ENCODE measurements at regions not wholly inside any gene's neighbourhood (a gene's known extent, or its start where the extent isn't known, plus 50 kb on each side); places are given as distances from the start of the nearest gene placed in this dataset.

DNA sequence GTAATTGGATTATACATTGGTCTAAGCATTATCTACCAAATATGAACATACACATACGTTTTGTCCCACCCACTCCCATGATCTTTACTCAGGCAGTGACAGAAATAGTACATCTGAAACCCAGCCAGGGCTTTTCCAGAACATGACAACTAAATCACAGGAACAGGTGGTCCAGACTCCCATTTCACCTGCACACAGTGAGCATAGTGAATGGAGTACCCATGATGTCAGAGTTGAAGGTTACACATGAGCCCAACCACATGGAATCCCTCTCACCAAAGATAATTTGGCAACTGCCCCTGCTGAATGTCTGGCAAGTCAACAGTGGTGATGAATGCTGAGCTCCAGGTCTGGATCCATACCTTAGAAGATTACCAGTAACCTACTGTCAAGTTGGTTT lies 411.9 kb upstream of the LUZP2 start:
- ATAC-seq, result no peak
- whole genome bisulfite sequencing, result 37% methylated on average over 1 of the region's 1 CpG
- intact Hi-C loops (cut with DNase I), result no loop called here

DNA sequence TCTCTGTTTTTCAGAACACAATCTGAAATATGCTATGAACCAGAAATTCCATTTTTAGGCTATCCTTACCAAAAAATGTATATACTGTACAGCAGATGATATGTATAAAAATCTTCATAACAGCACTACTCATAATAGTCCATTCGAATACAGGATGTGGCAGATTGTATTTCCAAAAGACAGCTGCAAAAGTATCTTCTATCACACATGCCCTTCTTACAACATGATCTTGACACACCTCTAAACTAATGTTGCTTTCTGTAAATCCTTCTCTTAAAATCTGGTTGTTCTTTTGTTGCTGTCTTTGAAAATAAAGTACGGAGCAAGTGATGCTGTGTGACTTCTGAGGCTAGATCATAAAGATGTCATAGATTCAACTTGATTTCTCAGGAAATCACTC lies 409.9 kb upstream of the LUZP2 start:
- no peaks in the 10 kb centered on the region for H3K9me3 ChIP-seq (ENCODE audit: control insufficient read depth, low read length)
- no peak overlapping the region for H3K27ac ChIP-seq (ENCODE audit: low read length)
- no peaks in the 10 kb centered on the region for H3K4me1 ChIP-seq (ENCODE audit: control insufficient read depth, insufficient read depth, low read length)
- H3K4me3 ChIP-seq (ENCODE audit: low read length), result no peak overlapping the region
- WGBS, result 85% methylated on average over 2 of the region's 2 CpGs
- no peaks in the 10 kb centered on the region for H3K27me3 ChIP-seq (ENCODE audit: control insufficient read depth, insufficient read depth)
- DNase-seq (no peak), ATAC-seq (no peak)
- intact Hi-C loops (cut with DNase I), result no loop called here

More for the DNA sequence above, 411.9 kb upstream of the LUZP2 start:
- Histone ChIP-seq H3K9me3 (ENCODE audit: control insufficient read depth, low read length) (no peaks in the 10 kb centered on the region), H3K27me3 (ENCODE audit: control insufficient read depth, insufficient read depth) (no peaks in the 10 kb centered on the region), H3K4me1 (ENCODE audit: control insufficient read depth, insufficient read depth, low read length) (no peaks in the 10 kb centered on the region), H3K4me3 (ENCODE audit: low read length) (no peak overlapping the region), H3K27ac (ENCODE audit: low read length) (no peak overlapping the region)
- DNase-seq, result no peak

- no peak for ATAC-seq
- WGBS, result 92% methylated on average over 2 of the region's 2 CpGs
- H3K4me1 ChIP-seq (ENCODE audit: control insufficient read depth, insufficient read depth, low read length), result no peaks in the 10 kb centered on the region
Observed at GRCh38 chr11:24091594-24091993, 405.3 kb upstream of the LUZP2 start.

DNA sequence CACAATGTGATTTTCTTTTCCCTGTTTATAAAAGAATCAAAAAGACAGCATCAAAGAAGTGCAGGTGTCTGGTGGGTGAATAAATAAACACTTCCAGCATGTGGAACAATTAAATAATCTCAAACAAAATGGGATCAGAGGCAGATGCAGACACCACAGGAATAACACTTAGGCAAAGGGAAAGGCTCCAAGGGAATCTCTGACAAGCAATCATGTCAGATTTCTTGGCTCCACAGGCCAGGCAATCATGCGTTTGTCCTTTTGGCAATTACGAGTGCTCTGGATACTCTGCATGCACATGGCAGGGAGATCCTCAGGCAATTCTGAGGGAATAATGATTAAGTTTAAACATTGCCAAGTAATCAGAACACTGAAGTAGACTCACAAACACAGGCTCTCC lies 403.5 kb upstream of the LUZP2 start:
- Histone ChIP-seq H3K4me1 (ENCODE audit: control insufficient read depth, insufficient read depth, low read length) (no peaks in the 10 kb centered on the region), H3K27ac (ENCODE audit: low read length) (no peak overlapping the region), H3K27me3 (ENCODE audit: control insufficient read depth, insufficient read depth) (no peaks in the 10 kb centered on the region), H3K9me3 (ENCODE audit: control insufficient read depth, low read length) (no peaks in the 10 kb centered on the region), H3K4me3 (ENCODE audit: low read length) (no peak overlapping the region)
- ATAC-seq (no peak), DNase-seq (peak in 1 of 3 donors; percentile 28)
- 31% methylated on average over 2 of the region's 2 CpGs for WGBS
- intact Hi-C loops (cut with DNase I), result no loop called here

More at GRCh38 chr11:24091594-24091993, 405.3 kb upstream of the LUZP2 start:
- no peak overlapping the region for H3K4me3 ChIP-seq (ENCODE audit: low read length)
- DNase-seq, result no peak
- H3K9me3 ChIP-seq (ENCODE audit: control insufficient read depth, low read length), result no peaks in the 10 kb centered on the region
- intact Hi-C loops (cut with DNase I), result no loop called here
- no peak overlapping the region for H3K27ac ChIP-seq (ENCODE audit: low read length)
- no peaks in the 10 kb centered on the region for H3K27me3 ChIP-seq (ENCODE audit: control insufficient read depth, insufficient read depth)

DNA sequence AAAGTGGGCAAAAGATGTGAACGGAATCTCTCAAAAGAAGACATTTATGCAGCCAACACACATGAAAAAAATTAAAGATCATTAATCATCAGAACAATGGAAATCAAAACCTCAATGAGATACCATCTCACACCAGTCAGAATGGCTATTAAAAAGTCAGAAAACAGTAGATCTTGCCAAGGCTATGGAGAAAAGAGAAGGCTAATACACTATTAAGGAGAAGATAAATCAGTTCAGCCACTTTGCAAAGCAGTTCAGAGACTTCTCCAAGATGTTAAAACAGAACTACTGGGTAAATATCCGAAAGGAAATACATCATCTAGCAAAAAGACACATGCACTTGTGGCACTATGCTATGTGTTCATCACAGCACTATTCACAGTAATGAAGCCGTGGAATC lies 388.2 kb upstream of the LUZP2 start:
- DNase-seq, result no peak
- Histone ChIP-seq H3K4me3 (ENCODE audit: low read length) (no peak overlapping the region), H3K27ac (ENCODE audit: low read length) (no peak overlapping the region), H3K27me3 (ENCODE audit: control insufficient read depth, insufficient read depth) (no peaks in the 10 kb centered on the region), H3K9me3 (ENCODE audit: control insufficient read depth, low read length) (no peaks in the 10 kb centered on the region), H3K4me1 (ENCODE audit: control insufficient read depth, insufficient read depth, low read length) (no peaks in the 10 kb centered on the region)
- no peak for ATAC-seq
- intact Hi-C loops (cut with DNase I), result no loop called here
- WGBS, result 86% methylated on average over 3 of the region's 3 CpGs

DNA sequence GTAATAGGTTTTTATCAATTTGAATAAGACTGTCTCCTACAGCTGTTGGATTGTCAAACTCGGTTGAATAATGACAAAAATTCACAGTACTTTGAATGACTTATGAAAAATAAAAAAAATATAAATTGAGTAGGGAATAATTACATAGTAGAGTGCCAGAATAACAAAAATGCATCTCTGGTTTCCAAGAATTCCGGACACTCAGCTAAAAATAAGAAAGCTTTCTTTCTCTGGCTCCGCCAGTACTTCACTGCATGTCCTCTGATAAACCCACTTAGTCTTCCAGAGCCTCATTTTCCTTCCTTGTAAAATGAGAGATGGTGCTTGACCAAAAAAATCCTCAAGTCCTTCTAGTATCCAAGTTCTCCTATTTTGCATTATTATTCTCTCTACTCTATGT lies 374.6 kb upstream of the LUZP2 start:
- no peak overlapping the region for H3K4me3 ChIP-seq (ENCODE audit: low read length)
- ATAC-seq (no peak), DNase-seq (no peak)
- no peak overlapping the region for H3K27ac ChIP-seq (ENCODE audit: low read length)
- 31% methylated on average over 3 of the region's 3 CpGs for WGBS
- intact Hi-C loops (cut with DNase I), result no loop called here
- H3K27me3 ChIP-seq (ENCODE audit: control insufficient read depth, insufficient read depth), result no peaks in the 10 kb centered on the region
- H3K9me3 ChIP-seq (ENCODE audit: control insufficient read depth, low read length), result no peaks in the 10 kb centered on the region
- no peaks in the 10 kb centered on the region for H3K4me1 ChIP-seq (ENCODE audit: control insufficient read depth, insufficient read depth, low read length)

DNA sequence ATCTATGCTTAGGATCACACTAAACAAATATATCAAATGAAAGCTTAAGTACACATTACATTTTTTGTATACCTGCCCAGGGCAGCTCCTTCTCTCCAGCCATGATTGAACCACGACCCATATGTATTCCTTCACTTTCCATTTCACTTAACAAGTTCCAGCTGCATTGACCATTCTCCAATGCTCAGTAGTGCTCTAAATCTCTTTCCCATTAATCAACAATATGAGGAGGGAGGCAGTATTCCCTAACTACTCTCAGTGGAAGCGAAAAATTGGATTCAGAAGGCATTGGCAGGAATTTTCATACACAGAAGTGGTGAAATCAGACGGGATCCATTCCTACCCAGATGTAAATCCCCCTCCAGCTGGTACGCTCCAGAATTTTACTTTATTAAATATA lies 372.0 kb upstream of the LUZP2 start:
- intact Hi-C loops (cut with DNase I), result no loop called here
- no peak for DNase-seq
- WGBS, result 47% methylated on average over 4 of the region's 4 CpGs

GRCh38 chr11:24131698-24132097 lies 365.2 kb upstream of the LUZP2 start:
- ATAC-seq (no peak), DNase-seq (no peak)
- intact Hi-C loops (cut with DNase I), result no loop called here
- Histone ChIP-seq H3K9me3 (ENCODE audit: control insufficient read depth, low read length) (no peaks in the 10 kb centered on the region), H3K27me3 (ENCODE audit: control insufficient read depth, insufficient read depth) (no peaks in the 10 kb centered on the region), H3K27ac (ENCODE audit: low read length) (no peak overlapping the region), H3K4me1 (ENCODE audit: control insufficient read depth, insufficient read depth, low read length) (no peaks in the 10 kb centered on the region), H3K4me3 (ENCODE audit: low read length) (no peak overlapping the region)
- 96% methylated on average over 8 of the region's 8 CpGs for WGBS

More for the DNA sequence above, 372.0 kb upstream of the LUZP2 start:
- H3K4me1 ChIP-seq (ENCODE audit: control insufficient read depth, insufficient read depth, low read length), result no peaks in the 10 kb centered on the region
- H3K9me3 ChIP-seq (ENCODE audit: control insufficient read depth, low read length), result no peaks in the 10 kb centered on the region
- ATAC-seq, result no peak
- no peak overlapping the region for H3K4me3 ChIP-seq (ENCODE audit: low read length)
- no peaks in the 10 kb centered on the region for H3K27me3 ChIP-seq (ENCODE audit: control insufficient read depth, insufficient read depth)
- no peak overlapping the region for H3K27ac ChIP-seq (ENCODE audit: low read length)

DNA sequence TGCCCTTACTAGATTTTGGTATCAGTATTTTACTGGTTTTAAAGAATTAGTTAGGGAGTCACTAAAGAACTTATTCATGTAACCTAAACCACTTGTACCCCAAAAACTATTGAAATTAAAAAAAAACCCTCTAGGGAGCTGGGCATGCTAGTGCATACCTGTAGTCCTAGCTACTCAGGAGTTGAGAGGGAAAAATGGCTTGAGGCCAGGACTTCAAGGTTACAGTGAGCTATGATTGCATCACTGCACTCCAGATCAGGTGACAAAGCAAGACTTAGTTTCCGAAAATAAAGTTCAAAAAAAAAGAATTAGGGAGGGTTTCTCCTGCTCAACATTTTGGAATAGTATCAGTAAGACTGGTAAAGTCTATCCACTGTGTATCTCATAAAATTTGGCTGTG lies 364.4 kb upstream of the LUZP2 start:
- Histone ChIP-seq H3K27ac (ENCODE audit: low read length) (no peak overlapping the region), H3K27me3 (ENCODE audit: control insufficient read depth, insufficient read depth) (no peaks in the 10 kb centered on the region), H3K4me1 (ENCODE audit: control insufficient read depth, insufficient read depth, low read length) (no peaks in the 10 kb centered on the region), H3K9me3 (ENCODE audit: control insufficient read depth, low read length) (no peaks in the 10 kb centered on the region), H3K4me3 (ENCODE audit: low read length) (no peak overlapping the region)
- intact Hi-C loops (cut with DNase I), result no loop called here
- ATAC-seq (no peak), DNase-seq (no peak)
- 65% methylated on average over 1 of the region's 1 CpG for WGBS

GRCh38 chr11:24134879-24135589 lies 361.8 kb upstream of the LUZP2 start:
- Histone ChIP-seq H3K9me3 (ENCODE audit: control insufficient read depth, low read length) (no peaks in the 10 kb centered on the region), H3K4me3 (ENCODE audit: low read length) (no peak overlapping the region), H3K27me3 (ENCODE audit: control insufficient read depth, insufficient read depth) (no peaks in the 10 kb centered on the region), H3K27ac (ENCODE audit: low read length) (no peak overlapping the region), H3K4me1 (ENCODE audit: control insufficient read depth, insufficient read depth, low read length) (no peaks in the 10 kb centered on the region)
- intact Hi-C loops (cut with DNase I), result no loop called here
- no peak for DNase-seq
- ATAC-seq, result no peak

DNA sequence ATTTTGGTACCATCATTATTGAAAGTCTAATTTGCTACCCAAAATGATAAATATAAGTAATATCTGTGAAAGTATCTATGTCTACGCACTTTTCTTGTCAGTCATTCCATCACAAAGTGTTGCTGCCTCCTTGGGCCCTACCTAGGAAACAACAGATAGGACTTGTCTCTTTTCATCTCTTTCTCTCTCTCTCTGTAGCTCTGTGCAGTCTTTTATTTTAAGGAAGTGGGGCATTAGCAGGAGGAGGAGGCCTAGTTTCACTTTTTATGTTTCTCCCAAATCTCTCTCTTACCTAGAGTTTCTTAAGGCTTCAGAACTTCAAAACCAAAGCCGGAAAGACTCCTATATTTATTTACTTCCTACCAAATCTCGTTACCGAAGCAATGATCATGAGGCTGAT lies 354.8 kb upstream of the LUZP2 start:
- Histone ChIP-seq H3K4me1 (ENCODE audit: control insufficient read depth, insufficient read depth, low read length) (no peaks in the 10 kb centered on the region), H3K4me3 (ENCODE audit: low read length) (no peak overlapping the region), H3K27ac (ENCODE audit: low read length) (no peak overlapping the region), H3K9me3 (ENCODE audit: control insufficient read depth, low read length) (no peaks in the 10 kb centered on the region), H3K27me3 (ENCODE audit: control insufficient read depth, insufficient read depth) (no peaks in the 10 kb centered on the region)
- 74% methylated on average over 4 of the region's 4 CpGs for WGBS
- DNase-seq (no peak), ATAC-seq (no peak)
- intact Hi-C loops (cut with DNase I), result no loop called here

DNA sequence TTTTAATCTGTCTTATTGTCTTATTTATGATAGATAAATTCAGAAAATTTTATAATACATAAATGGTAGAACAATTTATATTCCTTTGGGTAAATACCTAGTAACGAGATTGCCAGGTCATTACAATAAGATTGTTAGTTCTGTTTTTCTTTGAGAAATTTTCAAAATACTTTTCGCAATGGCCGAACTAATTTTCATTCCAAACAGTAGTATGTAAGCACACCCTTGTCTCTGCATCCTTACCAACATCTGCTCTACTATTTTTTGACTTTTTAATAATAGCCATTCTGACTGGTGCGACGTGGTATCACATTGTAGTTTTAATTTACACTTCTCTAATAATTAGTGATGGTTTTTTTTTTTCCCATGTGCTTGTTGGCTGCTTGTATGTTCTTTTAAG lies 351.4 kb upstream of the LUZP2 start:
- H3K27ac ChIP-seq (ENCODE audit: low read length), result no peak overlapping the region
- intact Hi-C loops (cut with DNase I), result no loop called here
- DNase-seq (no peak), ATAC-seq (no peak)
- no peaks in the 10 kb centered on the region for H3K27me3 ChIP-seq (ENCODE audit: control insufficient read depth, insufficient read depth)
- no peaks in the 10 kb centered on the region for H3K9me3 ChIP-seq (ENCODE audit: control insufficient read depth, low read length)
- no peaks in the 10 kb centered on the region for H3K4me1 ChIP-seq (ENCODE audit: control insufficient read depth, insufficient read depth, low read length)
- no peak overlapping the region for H3K4me3 ChIP-seq (ENCODE audit: low read length)
- 46% methylated on average over 5 of the region's 5 CpGs for WGBS

Data from right cardiac atrium (tissue), 5 donors.